NCI-H2227 (cell line): ENCODE measurements at regions not wholly inside any gene's neighbourhood (a gene's known extent, or its start where the extent isn't known, plus 50 kb on each side); places are given as distances from the start of the nearest gene placed in this dataset.
A peak's percentile ranks its signal among the peaks of the same experiment; 100 is the strongest.

Source experiments
- DNase-seq: peaks from one replicate; lab custom pipeline; 2025; ENCODE audit not compliant: unreplicated experiment; lab: John Stamatoyannopoulos, UW

GRCh38 chr13:87078947-87079795 lies 592.0 kb upstream of the SLITRK5 start:
- DNase-seq, result no peak

- DNase-seq, result no peak
These were observed 590.9 kb upstream of the SLITRK5 start for GRCh38 chr13:87080100-87080779.

- DNase-seq, result no peak
These were observed 587.0 kb upstream of the SLITRK5 start for GRCh38 chr13:87084192-87084591.

GRCh38 chr13:87087741-87088140 lies 583.4 kb upstream of the SLITRK5 start:
- no peak for DNase-seq

GRCh38 chr13:87089391-87089790 lies 581.8 kb upstream of the SLITRK5 start:
- no peak for DNase-seq

- no peak for DNase-seq
These were observed 577.8 kb upstream of the SLITRK5 start for GRCh38 chr13:87093399-87093798.

GRCh38 chr13:87094646-87095045 lies 576.5 kb upstream of the SLITRK5 start:
- DNase-seq, result no peak

- DNase-seq, result no peak
These were observed 570.7 kb upstream of the SLITRK5 start for GRCh38 chr13:87100431-87100830.

- DNase-seq, result no peak
These were observed 563.5 kb upstream of the SLITRK5 start for GRCh38 chr13:87107651-87108050.

- DNase-seq, result no peak
These were observed 550.7 kb upstream of the SLITRK5 start for GRCh38 chr13:87120476-87120875.

GRCh38 chr13:87122551-87122950 lies 548.6 kb upstream of the SLITRK5 start:
- no peak for DNase-seq

GRCh38 chr13:87123987-87124784 lies 547.0 kb upstream of the SLITRK5 start:
- no peak for DNase-seq

- DNase-seq, result peak; percentile 0
These were observed 546.4 kb upstream of the SLITRK5 start for GRCh38 chr13:87124785-87125074.

- no peak for DNase-seq
These were observed 543.1 kb upstream of the SLITRK5 start for GRCh38 chr13:87128036-87128435.

GRCh38 chr13:87128491-87128890 lies 542.7 kb upstream of the SLITRK5 start:
- DNase-seq, result no peak

- no peak for DNase-seq
These were observed 541.4 kb upstream of the SLITRK5 start for GRCh38 chr13:87129602-87130300.

- DNase-seq, result no peak
These were observed 540.7 kb upstream of the SLITRK5 start for GRCh38 chr13:87130423-87130822.

- DNase-seq, result no peak
These were observed 539.6 kb upstream of the SLITRK5 start for GRCh38 chr13:87131611-87132010.

- DNase-seq, result no peak
These were observed 532.3 kb upstream of the SLITRK5 start for GRCh38 chr13:87138866-87139265.

- no peak for DNase-seq
These were observed 524.1 kb upstream of the SLITRK5 start for GRCh38 chr13:87147076-87147475.

- DNase-seq, result no peak
These were observed 517.8 kb upstream of the SLITRK5 start for GRCh38 chr13:87153371-87153770.
